HEK293 (cell line): ENCODE measurements at regions not wholly inside any gene's neighbourhood (a gene's known extent, or its start where the extent isn't known, plus 50 kb on each side); places are given as distances from the start of the nearest gene placed in this dataset.

ENCODE experiments used
- CTCF ChIP-seq: fragments of 450-650 bp; formaldehyde crosslinking; IDR thresholded peaks from 2 replicates; pipeline ENCODE4 v1.5.1; 2016; ENCODE audit warnings: missing biosample characterization, missing genetic modification characterization
- GLI4 ChIP-seq: fragments of 450-650 bp; formaldehyde crosslinking; IDR thresholded peaks from 2 replicates; pipeline ENCODE4 v1.5.1; 2016; ENCODE audit warnings: missing biosample characterization, missing genetic modification characterization
- REST ChIP-seq: fragments of 450-650 bp; formaldehyde crosslinking; IDR thresholded peaks from 2 replicates; pipeline ENCODE4 v1.5.1; 2016; ENCODE audit warnings: missing biosample characterization, missing genetic modification characterization
- ZEB2 ChIP-seq: fragments of 450-650 bp; formaldehyde crosslinking; IDR thresholded peaks from 2 replicates; pipeline ENCODE4 v1.5.1; 2016; ENCODE audit warnings: missing biosample characterization, missing genetic modification characterization
- ZNF121 ChIP-seq: fragments of 450-650 bp; formaldehyde crosslinking; IDR thresholded peaks from 2 replicates; pipeline ENCODE4 v1.5.1; 2016; ENCODE audit warnings: missing biosample characterization, missing genetic modification characterization
- ZNF302 ChIP-seq: fragments of 450-650 bp; formaldehyde crosslinking; IDR thresholded peaks from 2 replicates; pipeline ENCODE4 v1.5.1; 2016; ENCODE audit warnings: missing biosample characterization, missing genetic modification characterization, low read depth
- ZNF324 ChIP-seq: fragments of 450-650 bp; formaldehyde crosslinking; IDR thresholded peaks from 2 replicates; pipeline ENCODE4 v1.5.1; 2016; ENCODE audit warnings: missing biosample characterization, missing genetic modification characterization
- ZNF335 ChIP-seq: fragments of 450-650 bp; formaldehyde crosslinking; conservative IDR thresholded peaks from 2 replicates; pipeline ENCODE4 v1.5.1; 2016; ENCODE audit warnings: missing biosample characterization, missing genetic modification characterization
- ZNF544 ChIP-seq: fragments of 450-650 bp; formaldehyde crosslinking; IDR thresholded peaks from 2 replicates; pipeline ENCODE4 v1.5.0; 2017; ENCODE audit warnings: missing biosample characterization, missing genetic modification characterization
- ZNF600 ChIP-seq: fragments of 450-650 bp; formaldehyde crosslinking; IDR thresholded peaks from 2 replicates; pipeline ENCODE4 v1.5.1; 2016; ENCODE audit warnings: missing biosample characterization, missing genetic modification characterization
- ZNF792 ChIP-seq: fragments of 450-650 bp; formaldehyde crosslinking; IDR thresholded peaks from 2 replicates; pipeline ENCODE4 v1.5.1; 2016; ENCODE audit warnings: missing biosample characterization, missing genetic modification characterization
- ZNF837 ChIP-seq: fragments of 450-650 bp; formaldehyde crosslinking; IDR thresholded peaks from 2 replicates; pipeline ENCODE4 v1.5.1; 2016; ENCODE audit warnings: missing biosample characterization, missing genetic modification characterization
- TF ChIP-seq, protein P1 (sequence below): fragments of 450-650 bp; formaldehyde crosslinking; IDR thresholded peaks from 2 replicates; pipeline ENCODE4 v1.5.1; 2016; ENCODE audit warnings: missing biosample characterization, missing genetic modification characterization, borderline replicate concordance

- TF ChIP-seq CTCF (tag by site-specific recombination) (no peak), ZNF302 (tag by site-specific recombination) (no peak), ZNF544 (tag by site-specific recombination) (no peak), ZNF324 (no peak), GLI4 (tag by site-specific recombination) (no peak), REST (tag by site-specific recombination) (no peak), ZEB2 (tag by site-specific recombination) (no peak), ZNF335 (tag by site-specific recombination) (no peak), ZNF837 (tag by site-specific recombination) (no peak), ZNF121 (tag by site-specific recombination) (no peak), ZNF600 (tag by site-specific recombination) (no peak), ZNF792 (no peak)
- TF ChIP-seq, protein P1, sequence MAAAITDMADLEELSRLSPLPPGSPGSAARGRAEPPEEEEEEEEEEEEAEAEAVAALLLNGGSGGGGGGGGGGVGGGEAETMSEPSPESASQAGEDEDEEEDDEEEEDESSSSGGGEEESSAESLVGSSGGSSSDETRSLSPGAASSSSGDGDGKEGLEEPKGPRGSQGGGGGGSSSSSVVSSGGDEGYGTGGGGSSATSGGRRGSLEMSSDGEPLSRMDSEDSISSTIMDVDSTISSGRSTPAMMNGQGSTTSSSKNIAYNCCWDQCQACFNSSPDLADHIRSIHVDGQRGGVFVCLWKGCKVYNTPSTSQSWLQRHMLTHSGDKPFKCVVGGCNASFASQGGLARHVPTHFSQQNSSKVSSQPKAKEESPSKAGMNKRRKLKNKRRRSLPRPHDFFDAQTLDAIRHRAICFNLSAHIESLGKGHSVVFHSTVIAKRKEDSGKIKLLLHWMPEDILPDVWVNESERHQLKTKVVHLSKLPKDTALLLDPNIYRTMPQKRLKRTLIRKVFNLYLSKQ, result no peak
Measured at GRCh38 chr18:73431620-73432019, 563.8 kb upstream of the NETO1 start.
